HG03439 (cell line): ENCODE measurements at regions not wholly inside any gene's neighbourhood (a gene's known extent, or its start where the extent isn't known, plus 50 kb on each side); places are given as distances from the start of the nearest gene placed in this dataset.
"Not testable (repeated sequence)": the region's sequence is repeated elsewhere in the genome, so short reads cannot be mapped to it uniquely, and the experiment has no call there.

Experiments
- ATAC-seq: cut with Tn5 transposase; IDR thresholded peaks from one replicate; pipeline ENCODE4 v1.9.1; 2021; ENCODE audit warnings: mild to moderate bottlenecking, moderate library complexity; ENCODE audit not compliant: unreplicated experiment

DNA sequence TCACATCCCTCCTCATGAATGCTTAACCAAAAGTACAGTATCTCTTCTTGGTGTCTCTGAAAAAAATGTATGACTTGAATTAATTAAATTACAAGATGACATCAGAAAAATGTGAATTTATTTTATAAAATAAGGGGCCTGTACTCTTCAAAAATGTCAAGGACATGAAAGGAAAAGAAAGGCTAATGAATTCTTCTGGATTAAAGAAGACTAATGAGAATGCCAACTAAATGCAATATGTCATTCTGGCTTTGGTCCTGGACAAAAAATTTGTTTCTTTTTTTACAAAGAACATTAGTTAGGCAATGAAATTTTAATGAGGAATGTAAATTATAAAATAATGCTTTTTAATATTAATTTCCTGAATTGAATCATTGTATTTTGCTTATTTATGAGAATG is 1125.7 kb downstream of the DNAJB9 start:
- ATAC-seq = no peak

DNA sequence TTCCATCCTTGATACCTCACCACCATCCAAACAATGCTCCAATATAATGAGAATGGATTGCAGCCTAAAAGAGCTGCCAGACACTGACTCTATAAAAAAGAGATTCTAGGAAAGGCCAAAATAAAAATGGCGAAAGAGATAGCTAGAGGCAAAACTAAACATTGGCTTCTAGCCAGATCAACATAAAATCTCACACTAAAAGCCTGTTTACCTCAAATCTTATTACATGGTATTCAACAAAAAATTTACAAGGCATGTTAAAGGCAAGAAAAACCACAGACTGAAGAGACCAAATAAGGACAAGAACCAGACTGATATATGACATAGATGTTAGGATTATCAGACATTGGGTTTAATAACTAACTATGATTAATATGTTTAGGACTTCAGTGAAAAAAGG is 1127.0 kb downstream of the DNAJB9 start:
- no peak for ATAC-seq

DNA sequence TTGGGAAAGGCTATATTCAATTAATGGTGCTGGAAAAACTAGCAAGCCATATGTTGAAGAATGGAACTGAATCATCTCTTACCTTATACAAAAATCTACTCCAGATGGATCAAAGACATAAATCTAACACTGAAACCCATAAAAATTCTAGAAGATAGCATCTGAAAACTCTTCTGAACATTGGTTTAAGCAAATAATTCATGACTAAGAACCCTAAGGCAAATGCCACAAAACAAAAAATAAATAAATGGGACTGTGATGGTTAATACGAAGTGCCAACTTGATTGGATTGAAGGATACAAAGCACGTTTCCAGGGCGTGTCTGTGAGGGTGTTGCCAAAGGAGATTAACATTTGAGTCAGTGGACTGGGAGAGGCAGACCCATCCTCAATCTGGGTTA is 1130.0 kb downstream of the DNAJB9 start:
- ATAC-seq = no peak

DNA sequence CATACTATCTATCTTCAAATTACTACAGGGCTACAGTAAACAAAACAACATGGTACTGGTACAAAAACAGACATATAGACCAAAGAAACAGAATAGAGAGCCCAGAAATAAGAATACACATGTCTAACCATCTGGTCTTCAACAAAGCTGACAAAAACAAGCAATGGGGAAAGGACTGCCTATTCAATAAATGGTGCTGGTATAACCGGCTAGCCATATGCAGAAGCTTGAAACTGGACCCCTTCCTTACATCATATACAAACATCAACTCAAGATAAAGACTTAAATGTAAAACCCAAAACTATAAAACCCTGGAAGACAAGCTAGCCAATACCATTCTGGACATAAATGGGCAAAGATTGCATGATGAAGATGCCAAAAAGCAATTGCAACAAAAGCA is 1143.7 kb downstream of the DNAJB9 start:
- no peak for ATAC-seq

DNA sequence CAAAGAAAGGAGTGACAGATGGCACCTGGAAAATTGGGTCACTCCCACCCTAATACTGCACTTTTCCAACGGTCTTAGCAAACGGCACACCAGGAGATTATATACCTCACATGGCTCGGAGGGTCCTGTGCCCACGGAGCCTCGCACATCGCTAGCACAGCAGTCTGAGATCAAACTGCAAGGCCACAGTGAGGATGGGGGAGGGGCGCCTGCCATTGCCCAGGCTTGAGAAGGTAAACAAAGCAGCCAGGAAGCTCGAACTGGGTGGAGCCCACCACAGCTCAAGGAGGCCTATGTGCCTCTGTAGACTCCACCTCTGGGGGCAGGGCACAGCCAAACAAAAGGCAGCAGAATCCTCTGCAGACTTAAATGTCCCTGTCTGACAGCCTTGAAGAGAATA is 1149.7 kb downstream of the DNAJB9 start:
- ATAC-seq = not testable (repeated sequence)

DNA sequence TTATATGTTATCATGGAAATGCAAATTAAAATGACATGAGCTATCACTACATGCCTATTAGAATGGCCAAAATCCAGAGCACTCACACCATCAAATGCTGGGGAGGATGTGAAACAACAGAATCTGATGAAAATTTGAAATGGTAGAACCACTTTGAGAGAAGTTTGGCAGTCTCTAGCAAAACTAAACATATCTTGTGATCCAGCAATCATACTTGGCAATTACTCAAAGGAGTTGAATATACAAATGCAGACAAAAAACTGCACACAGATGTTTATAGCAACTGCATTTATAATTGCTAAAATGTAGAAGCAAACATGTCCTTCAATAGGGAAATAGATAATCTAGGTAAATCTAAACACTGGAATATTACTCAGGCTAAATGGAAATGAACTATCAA is 1164.9 kb downstream of the DNAJB9 start:
- no peak for ATAC-seq

DNA sequence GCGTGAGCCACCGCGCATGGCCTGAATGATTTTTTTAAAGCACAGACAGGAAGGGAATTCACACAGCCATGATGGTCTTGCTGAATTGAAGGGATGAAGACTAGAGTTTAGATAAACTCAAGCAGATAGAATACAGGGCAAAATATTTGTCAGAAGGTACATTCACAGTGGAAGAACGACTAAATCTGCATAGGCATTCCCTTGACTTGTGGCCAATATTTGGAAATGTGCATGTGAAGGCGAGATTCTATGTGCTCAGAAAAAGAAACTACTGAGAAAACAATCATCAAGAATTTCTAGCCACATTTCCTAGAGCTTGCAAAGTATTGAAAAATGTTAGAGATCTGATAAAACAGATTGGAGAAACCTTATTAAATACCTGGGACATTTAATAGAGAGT is 1166.2 kb downstream of the DNAJB9 start:
- ATAC-seq = no peak

DNA sequence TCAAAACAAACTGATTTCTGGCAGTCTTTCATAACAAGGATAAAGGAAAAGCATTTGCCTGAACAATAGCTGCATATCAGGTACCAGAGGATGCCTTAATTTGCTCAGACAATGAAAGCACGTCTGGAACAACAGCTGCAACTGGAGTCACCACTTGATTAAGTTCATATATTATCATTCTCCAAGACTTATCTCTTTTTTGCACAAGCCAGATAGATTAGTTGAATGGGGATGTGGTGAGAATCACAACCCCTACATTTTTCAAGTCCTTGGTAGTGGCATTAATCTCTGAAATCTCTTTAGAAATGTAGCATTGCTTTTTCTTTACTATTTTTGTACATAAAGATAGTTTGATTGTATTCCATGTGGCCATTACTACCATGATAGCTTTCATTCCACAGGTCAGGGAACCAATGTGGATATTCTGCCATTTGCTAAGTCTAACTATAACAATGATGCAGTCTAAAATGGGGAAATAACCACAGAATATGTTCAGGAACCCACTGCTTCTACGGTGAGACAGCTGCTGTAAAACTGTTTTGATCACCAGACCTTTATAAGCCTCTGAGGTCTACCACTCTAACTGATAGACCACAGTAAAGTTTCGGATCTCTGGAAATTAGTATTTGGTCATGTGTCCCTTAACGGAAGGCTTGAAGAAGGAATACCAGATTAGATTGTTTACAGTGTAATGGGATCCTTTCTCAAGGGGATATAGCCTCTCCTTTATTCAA is 1176.2 kb downstream of the DNAJB9 start:
- ATAC-seq = no peak

DNA sequence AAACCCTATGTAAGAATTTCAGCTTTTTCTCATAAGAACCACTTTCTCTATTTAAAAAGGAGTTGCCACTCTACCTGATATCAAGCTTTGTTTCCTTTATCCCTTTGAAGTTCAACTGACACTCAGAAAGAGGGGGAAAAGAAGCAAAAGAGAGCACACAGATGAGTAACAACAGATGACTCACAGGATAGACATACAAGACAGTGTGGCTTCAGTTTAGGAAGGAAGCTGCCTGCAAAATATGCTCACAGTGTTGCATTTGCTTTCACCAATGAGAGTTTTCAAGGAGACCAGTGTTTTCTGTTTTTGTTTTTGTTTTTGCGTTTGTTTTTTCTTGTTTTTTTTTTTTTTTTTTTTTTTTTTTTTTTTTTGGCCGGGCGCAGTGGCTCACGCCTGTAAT is 1181.6 kb downstream of the DNAJB9 start:
- no peak for ATAC-seq

DNA sequence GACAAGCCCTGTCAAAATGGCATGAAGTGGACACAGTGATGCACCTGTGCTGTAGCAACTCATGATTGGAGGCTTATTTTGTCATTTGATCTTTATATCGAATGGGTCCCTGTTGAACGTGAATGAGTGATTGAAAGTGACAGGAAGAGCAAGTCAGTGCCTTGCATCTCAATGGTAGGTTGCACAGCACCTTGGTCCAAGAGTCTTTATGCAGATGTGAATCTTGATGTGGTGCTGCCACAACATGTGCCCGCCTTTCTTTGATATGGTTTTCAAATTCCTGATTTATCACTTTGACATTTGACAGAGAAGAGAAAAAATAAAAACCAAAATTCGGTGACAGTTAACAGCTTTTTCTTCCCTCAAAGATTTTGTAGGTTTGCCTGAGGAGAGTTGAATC is 1182.4 kb downstream of the DNAJB9 start:
- ATAC-seq = no peak

DNA sequence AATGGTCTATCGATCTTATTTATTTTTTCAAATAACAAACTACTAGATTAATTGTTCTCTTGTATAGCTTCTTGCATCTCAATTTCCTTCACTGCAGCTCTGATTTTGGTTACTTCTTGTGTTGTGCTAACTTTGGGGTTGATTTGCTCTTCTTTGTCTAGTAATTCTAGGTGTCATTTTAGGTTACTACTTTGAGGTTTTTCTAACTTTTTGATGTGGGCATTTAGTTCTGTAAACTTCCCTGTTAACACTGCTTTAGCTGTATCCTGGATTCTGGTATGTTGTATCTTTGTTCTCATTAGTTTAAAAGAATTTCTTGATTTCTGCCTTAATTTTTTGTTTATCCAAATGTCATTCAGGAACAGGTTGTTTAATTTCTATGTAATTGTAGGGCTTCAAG is 1188.0 kb downstream of the DNAJB9 start:
- no peak for ATAC-seq

DNA sequence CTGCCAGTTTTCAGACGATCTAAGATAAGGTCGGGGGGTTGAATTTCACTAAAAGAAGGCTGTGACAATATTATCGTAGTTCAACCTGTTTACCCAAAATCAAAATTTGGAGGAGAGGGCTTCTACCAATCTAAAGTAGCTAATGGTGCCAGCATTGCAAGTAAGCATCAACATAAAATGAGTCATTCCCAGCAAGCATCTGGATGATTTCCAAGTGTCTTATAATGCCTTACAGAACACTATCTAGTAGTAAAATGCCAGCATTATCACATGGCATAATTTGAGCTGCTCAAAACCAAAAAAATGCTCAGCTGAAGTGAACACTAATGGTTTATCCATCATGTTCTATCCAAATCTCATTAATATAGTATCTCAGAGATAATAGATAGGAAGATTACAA is 1193.9 kb downstream of the DNAJB9 start:
- ATAC-seq = no peak

DNA sequence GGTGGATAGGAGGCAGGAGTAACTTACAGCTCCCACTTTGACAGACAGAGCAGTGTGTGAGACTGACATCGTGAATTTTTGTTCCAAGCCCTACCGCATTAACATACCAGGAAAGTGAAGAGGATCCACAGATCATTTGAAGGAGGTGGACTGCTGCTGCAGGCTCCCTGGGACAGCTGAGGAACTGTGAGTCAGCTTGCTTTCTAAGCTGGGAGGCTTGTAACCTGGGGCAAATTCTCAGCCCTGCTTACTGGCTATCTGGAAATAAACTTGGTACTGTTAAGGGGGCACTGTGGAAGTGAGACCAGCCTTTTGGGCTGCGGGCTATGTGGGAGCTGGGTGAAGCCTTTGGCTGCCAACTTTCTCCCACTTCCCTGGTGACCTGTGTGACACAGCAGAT is 1202.5 kb downstream of the DNAJB9 start:
- ATAC-seq = no peak

DNA sequence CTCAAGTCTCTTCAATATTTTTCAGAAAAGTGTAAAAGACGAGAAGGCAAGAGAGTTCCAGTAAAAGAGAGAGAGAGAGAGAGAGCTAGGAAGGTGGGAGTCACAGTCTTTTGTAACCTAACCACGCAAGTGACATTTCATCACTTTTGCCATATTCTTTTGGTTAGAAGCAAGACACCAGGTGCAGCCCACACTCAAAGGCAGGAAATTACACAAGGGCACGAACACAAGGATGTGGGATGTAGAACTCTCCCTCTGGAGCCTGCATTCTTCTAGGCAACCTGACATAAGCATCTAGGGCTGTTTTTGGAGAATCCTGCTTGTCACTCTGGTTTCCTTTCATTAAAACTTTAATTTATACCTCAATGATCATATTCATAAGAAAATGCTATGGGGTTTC is 1213.1 kb downstream of the DNAJB9 start:
- ATAC-seq = no peak

DNA sequence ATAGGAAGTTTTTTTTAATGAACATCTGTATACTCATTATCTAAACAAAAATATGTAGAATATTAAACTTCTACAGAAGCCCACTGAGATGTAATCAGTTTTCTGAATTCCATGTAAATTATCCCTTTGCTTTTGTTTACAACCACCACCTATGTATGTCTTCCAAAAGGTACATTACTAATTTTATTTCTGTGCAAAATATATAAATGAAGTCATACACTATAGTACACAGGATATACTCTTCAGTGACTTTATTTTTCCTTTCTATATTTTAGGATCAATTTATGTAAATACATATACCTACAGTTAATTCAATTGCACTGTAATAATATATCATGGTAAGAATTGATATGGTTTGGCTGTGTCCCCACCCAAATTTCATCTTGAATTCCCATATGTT is 1236.9 kb downstream of the DNAJB9 start:
- ATAC-seq = no peak

DNA sequence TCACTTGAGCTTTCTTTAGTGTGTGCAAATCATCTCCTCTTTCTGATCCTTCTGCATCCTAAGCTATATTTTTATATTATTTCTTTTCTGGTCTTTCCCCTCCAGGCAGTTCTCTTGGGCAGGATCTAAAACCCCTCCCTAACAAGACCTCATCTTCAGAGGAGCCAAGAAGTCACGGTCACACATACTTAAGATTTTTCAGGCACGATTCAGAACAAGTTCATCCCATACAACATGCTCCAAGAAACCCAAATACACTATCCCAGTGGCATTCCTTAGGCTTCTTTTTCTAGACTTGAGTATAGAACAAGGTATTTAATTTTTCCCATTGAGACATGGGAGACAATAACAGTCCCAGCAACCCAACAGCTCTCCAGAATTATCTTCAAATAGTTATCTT is 1251.5 kb downstream of the DNAJB9 start:
- no peak for ATAC-seq

DNA sequence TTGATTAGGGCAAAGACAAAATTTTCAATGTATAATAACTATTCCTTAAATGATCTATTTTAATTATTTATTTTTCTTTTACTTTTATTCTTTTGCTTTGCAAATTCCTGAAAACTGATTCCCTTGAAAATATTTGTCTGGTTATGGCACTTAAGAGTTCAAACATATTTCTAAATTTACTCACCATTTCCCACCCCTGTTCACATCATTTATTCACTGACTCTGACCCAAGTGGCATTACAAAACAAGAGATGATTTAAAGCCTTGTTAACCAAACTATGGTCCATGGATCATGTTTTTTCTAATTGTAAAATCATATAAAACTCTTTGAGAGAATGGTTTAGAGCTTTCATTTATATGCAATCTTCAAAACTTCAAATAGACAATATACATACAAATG is 1256.1 kb upstream of the LRRN3 start:
- no peak for ATAC-seq

DNA sequence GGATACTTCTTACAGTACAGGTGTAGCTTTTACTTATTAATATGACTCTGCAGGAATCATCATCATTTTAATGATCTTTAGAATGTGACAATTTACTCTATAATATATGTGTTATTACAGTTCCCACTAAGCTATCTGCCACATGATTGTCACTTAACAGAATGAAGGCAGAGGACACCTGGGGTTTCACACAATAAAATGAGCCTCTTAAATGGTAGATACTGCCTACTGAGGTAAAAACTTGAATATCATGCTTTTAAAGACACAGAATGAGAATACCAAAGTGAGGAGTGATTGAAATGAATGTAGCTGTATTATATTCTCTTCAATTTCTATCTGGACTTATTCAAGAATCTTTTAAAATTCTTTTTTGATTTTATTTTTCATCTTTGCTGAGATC is 1255.3 kb upstream of the LRRN3 start:
- ATAC-seq = no peak

DNA sequence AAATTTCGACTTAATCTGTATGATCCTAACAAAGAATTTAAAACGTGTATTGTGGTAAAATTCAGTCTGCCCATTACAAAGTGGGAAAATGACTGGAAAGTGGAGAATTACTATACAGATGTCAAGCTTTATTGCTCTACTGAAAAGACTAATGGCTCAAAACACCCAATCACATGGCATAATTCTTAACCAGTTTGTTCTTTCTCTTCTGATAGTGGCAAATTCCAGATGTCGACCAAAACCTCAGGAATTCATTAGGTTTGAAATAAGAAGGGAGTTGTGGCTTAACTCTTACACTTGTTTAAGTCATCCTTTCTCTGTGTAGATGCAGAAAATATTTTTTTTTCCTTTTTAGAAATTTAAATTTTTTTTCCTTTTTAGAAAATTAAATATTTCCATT is 1254.9 kb upstream of the LRRN3 start:
- ATAC-seq = no peak

DNA sequence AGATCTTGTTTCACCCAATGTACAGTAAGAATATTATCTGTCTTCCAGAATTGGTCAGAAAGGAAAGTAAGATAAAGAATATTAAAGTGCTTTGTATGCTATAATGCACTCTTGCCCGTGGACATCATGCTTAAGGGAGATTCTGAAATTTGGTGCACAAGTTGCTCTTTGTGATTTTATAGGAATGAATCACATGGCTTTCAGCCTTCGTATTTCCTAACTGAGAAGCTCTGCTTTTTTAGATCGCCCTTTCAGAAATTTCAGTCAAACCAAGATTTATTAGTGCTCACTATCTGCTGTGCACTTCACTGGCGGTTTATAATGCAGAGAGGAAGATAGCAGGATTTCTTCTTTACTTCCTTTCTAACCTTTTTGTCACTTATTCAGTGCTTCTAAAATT is 1248.5 kb upstream of the LRRN3 start:
- no peak for ATAC-seq

DNA sequence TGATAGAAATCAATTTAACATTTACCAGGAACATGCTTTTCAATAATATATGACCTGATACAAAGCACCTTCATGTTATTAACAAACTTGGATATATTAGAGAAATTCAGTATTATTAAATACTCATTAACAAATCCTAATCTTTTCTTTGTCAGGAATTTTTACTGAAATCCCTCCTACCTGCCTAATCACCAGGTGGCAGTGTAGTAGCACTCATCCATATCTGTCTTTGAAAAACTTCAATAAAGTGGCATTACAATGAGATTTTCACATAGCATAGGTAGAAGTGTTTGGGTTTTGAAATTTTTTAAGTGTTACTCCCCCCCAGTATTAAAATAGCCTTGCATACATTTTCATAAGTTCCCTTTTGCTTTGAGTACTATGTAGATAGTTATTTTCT is 1246.6 kb upstream of the LRRN3 start:
- no peak for ATAC-seq

DNA sequence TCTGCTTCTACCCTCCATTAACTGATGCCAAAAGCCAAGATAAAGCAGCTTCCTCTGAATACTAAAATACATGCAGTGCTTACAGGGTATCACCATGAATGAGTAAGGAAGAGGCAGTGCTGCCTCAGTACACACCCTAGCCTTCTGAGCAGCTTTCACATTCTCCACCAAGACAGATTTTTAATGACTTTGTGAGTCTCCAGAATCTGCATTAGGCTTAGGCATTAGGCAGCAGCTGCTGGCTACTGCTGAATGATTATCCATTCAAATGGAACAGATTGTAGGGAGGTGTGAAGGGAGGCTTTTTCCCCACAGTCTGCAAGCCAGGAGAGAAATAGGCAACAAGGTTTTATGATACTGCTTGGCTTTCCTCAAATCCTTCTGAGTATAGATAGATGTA is 1226.7 kb upstream of the LRRN3 start:
- no peak for ATAC-seq

DNA sequence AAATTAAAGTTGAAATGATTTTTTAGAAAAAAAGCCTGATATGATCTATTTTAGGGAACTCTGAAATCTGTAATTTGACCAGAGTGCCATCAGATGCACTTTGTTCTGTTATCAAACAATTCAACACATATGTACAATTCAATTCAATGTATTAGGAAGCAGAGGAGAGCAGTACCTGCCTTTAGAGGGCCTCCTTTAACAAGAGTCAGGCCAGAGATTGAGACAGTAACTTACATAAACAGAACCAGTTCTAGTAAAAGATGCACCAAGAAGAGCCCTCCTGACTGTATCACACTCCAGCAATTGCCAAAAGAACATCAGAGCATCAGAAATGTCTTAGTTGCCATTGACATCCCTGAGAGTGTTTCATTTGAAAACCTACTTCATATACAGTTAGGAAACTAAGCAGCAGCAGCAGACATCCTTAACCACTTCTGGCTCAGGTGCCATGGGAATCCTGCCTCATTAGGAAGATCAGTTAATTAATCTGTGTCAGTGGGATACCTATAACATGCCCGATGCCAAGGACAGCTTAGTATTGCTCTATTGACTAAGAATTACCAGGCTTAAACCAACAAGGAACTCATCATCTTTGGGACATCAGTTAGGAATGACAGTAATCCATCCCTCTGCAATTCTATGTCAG is 1222.6 kb upstream of the LRRN3 start:
- no peak for ATAC-seq
